ENCODE measurements at regions not wholly inside any gene's neighbourhood (a gene's known extent, or its start where the extent isn't known, plus 50 kb on each side); places are given as distances from the start of the nearest gene placed in this dataset.

- DNase-seq (ENCODE audit: low spot score), result no peak
Measured at GRCh38 chr2:14272396-14273075, 360.0 kb upstream of the LRATD1 start.

- no peak for DNase-seq (ENCODE audit: low spot score)
Measured at GRCh38 chr2:14273650-14274049, 358.9 kb upstream of the LRATD1 start.

GRCh38 chr2:14284244-14284643, 348.3 kb upstream of the LRATD1 start:
- no peak for DNase-seq (ENCODE audit: low spot score)

GRCh38 chr2:14285812-14286211, 346.7 kb upstream of the LRATD1 start:
- DNase-seq (ENCODE audit: low spot score), result no peak

GRCh38 chr2:14288016-14288415, 344.5 kb upstream of the LRATD1 start:
- no peak for DNase-seq (ENCODE audit: low spot score)

- no peak for DNase-seq (ENCODE audit: low spot score)
Measured at GRCh38 chr2:14292964-14293363, 339.6 kb upstream of the LRATD1 start.

- no peak for DNase-seq (ENCODE audit: low spot score)
Measured at GRCh38 chr2:14297340-14297739, 335.2 kb upstream of the LRATD1 start.

GRCh38 chr2:14297906-14298305, 334.6 kb upstream of the LRATD1 start:
- DNase-seq (ENCODE audit: low spot score), result no peak

- no peak for DNase-seq (ENCODE audit: low spot score)
Measured at GRCh38 chr2:14301331-14301730, 331.2 kb upstream of the LRATD1 start.

GRCh38 chr2:14303366-14304115, 329.0 kb upstream of the LRATD1 start:
- no peak for DNase-seq (ENCODE audit: low spot score)

GRCh38 chr2:14304326-14304725, 328.2 kb upstream of the LRATD1 start:
- DNase-seq (ENCODE audit: low spot score), result no peak

- no peak for DNase-seq (ENCODE audit: low spot score)
Measured at GRCh38 chr2:14306268-14306861, 326.2 kb upstream of the LRATD1 start.

GRCh38 chr2:14313341-14313740, 319.2 kb upstream of the LRATD1 start:
- DNase-seq (ENCODE audit: low spot score), result no peak

GRCh38 chr2:14316594-14316993, 315.9 kb upstream of the LRATD1 start:
- no peak for DNase-seq (ENCODE audit: low spot score)

- no peak for DNase-seq (ENCODE audit: low spot score)
Measured at GRCh38 chr2:14321357-14321756, 311.2 kb upstream of the LRATD1 start.

- no peak for DNase-seq (ENCODE audit: low spot score)
Measured at GRCh38 chr2:14322306-14322705, 310.2 kb upstream of the LRATD1 start.

GRCh38 chr2:14324308-14324707, 308.2 kb upstream of the LRATD1 start:
- DNase-seq (ENCODE audit: low spot score), result no peak

GRCh38 chr2:14330884-14331283, 301.6 kb upstream of the LRATD1 start:
- DNase-seq (ENCODE audit: low spot score), result no peak

GRCh38 chr2:14336759-14337382, 295.6 kb upstream of the LRATD1 start:
- DNase-seq (ENCODE audit: low spot score), result no peak

GRCh38 chr2:14340703-14341102, 291.8 kb upstream of the LRATD1 start:
- DNase-seq (ENCODE audit: low spot score), result no peak

GRCh38 chr2:14342313-14342712, 290.2 kb upstream of the LRATD1 start:
- DNase-seq (ENCODE audit: low spot score), result no peak

- no peak for DNase-seq (ENCODE audit: low spot score)
Measured at GRCh38 chr2:14344355-14344754, 288.2 kb upstream of the LRATD1 start.

GRCh38 chr2:14348247-14348646, 284.3 kb upstream of the LRATD1 start:
- DNase-seq (ENCODE audit: low spot score), result no peak
